ENCODE measurements at regions not wholly inside any gene's neighbourhood (a gene's known extent, or its start where the extent isn't known, plus 50 kb on each side); places are given as distances from the start of the nearest gene placed in this dataset.

DNA sequence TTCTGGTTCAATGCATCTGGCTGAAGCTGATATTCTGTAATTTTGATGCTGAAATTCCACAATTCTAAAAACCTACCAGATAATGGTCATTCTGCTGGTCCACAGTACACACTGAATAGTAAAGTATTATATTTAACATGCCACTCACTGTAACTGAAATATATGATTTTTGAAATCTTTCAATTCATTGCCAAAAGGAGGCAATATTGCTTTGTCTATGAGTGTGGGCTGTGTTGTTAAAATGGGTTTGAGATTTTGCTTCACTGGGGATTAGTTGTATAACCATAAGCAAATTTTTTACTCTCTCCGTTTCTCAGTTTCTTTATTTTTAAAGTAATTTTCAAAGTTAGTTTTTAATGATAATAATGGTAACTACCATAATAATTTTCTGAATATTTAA, 1404.1 kb upstream of the IGFBP7 start:
- DNase-seq = no peak
- 67 to 70% methylated on average over 1 of the region's 1 CpG for WGBS, 2 donors (ENCODE audit: low coverage in 1 of 2)
- TF ChIP-seq, protein P1, sequence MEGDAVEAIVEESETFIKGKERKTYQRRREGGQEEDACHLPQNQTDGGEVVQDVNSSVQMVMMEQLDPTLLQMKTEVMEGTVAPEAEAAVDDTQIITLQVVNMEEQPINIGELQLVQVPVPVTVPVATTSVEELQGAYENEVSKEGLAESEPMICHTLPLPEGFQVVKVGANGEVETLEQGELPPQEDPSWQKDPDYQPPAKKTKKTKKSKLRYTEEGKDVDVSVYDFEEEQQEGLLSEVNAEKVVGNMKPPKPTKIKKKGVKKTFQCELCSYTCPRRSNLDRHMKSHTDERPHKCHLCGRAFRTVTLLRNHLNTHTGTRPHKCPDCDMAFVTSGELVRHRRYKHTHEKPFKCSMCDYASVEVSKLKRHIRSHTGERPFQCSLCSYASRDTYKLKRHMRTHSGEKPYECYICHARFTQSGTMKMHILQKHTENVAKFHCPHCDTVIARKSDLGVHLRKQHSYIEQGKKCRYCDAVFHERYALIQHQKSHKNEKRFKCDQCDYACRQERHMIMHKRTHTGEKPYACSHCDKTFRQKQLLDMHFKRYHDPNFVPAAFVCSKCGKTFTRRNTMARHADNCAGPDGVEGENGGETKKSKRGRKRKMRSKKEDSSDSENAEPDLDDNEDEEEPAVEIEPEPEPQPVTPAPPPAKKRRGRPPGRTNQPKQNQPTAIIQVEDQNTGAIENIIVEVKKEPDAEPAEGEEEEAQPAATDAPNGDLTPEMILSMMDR (IDR thresholded peaks at IDR 0.05) = no peak
- no peak for TF ChIP-seq POLR2A (IDR thresholded peaks at IDR 0.05)
- TF ChIP-seq POLR2AphosphoS5 (IDR thresholded peaks at IDR 0.05) = no peak
- no peak for TF ChIP-seq EP300 (IDR thresholded peaks at IDR 0.05; ENCODE audit: low read depth)
- Histone ChIP-seq H3K4me3 (no peak overlapping the region), H3K27ac (no peak overlapping the region), H3K27me3 (no peaks in the 10 kb centered on the region), H3K9me3 (no peaks in the 10 kb centered on the region), H3K36me3 (no peaks in the 10 kb centered on the region), H3K4me1 (no peaks in the 10 kb centered on the region)
- intact Hi-C loops (cut with DNase I; ENCODE audit: low total_unique reads) (no loop called here), in situ Hi-C loops (cut with MboI; ENCODE audit: low pct_ligation_motif_present in 1 of 4, low pct_unique_long_range_greater_than_20kb in 1 of 4, low sequenced_read_pairs in 3 of 4) (no loop called here)

DNA sequence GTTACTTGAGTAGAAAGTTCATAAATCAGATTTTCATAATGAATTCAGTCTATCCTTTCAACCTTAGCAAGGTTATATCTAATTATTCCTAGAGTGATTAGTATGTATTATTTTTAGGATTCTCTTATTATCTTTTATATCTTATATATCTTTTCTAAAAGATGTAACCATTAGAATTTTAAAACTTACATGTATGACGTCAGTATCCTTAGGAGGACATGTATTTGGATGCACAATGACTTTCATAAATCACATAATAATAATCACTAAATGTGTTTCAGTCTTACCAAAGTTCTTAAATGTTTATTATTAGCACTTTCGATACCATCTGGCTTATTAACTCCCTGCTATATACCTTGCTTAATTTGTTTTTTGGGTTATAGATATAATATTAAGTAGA, 1400.5 kb upstream of the IGFBP7 start:
- Histone ChIP-seq H3K36me3 (no peaks in the 10 kb centered on the region), H3K27me3 (no peaks in the 10 kb centered on the region), H3K9me3 (no peaks in the 10 kb centered on the region), H3K27ac (no peak overlapping the region), H3K4me3 (no peak overlapping the region), H3K4me1 (no peaks in the 10 kb centered on the region)
- in situ Hi-C loops (cut with MboI; ENCODE audit: low pct_ligation_motif_present in 1 of 4, low pct_unique_long_range_greater_than_20kb in 1 of 4, low sequenced_read_pairs in 3 of 4) (no loop called here), intact Hi-C loops (cut with DNase I; ENCODE audit: low total_unique reads) (no loop called here)
- WGBS, 2 donors (ENCODE audit: low coverage in 1 of 2) = 78 to 79% methylated on average over 2 of the region's 2 CpGs
- TF ChIP-seq, protein P1 (IDR thresholded peaks at IDR 0.05) = no peak
- TF ChIP-seq EP300 (IDR thresholded peaks at IDR 0.05; ENCODE audit: low read depth) = no peak
- no peak for TF ChIP-seq POLR2AphosphoS5 (IDR thresholded peaks at IDR 0.05)
- no peak for TF ChIP-seq POLR2A (IDR thresholded peaks at IDR 0.05)
- no peak for DNase-seq

DNA sequence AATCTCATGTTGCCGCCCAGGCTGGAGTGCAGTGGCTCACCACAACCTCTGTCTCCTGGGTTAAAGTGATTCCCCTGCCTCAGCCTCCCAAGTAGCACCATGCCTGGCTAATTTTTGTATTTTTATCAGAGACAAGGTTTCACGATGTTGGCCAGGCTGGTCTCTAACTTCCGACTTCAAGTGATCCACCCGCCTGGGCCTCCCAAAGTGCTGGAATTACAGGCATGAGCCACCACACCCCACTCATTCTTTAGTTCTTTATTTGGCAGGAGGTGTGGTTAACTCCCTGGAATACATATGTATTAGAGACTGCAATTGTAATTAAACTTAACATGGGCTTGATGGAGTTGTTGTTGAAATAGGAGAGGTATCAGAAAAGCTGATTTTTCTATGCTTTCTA, 1396.9 kb upstream of the IGFBP7 start:
- no peaks in the 10 kb centered on the region for H3K36me3 ChIP-seq
- H3K4me3 ChIP-seq = no peak overlapping the region
- H3K27me3 ChIP-seq = no peaks in the 10 kb centered on the region
- 74 to 100% methylated on average over 1 to 4 of the region's 4 CpGs for WGBS, 2 donors (ENCODE audit: low coverage in 1 of 2)
- TF ChIP-seq EP300 (IDR thresholded peaks at IDR 0.05; ENCODE audit: low read depth) (no peak), POLR2AphosphoS5 (IDR thresholded peaks at IDR 0.05) (no peak), POLR2A (IDR thresholded peaks at IDR 0.05) (no peak)
- TF ChIP-seq, protein P1 (IDR thresholded peaks at IDR 0.05) = no peak
- DNase-seq = no peak
- intact Hi-C loops (cut with DNase I; ENCODE audit: low total_unique reads) = no loop called here
- in situ Hi-C loops (cut with MboI; ENCODE audit: low pct_ligation_motif_present in 1 of 4, low pct_unique_long_range_greater_than_20kb in 1 of 4, low sequenced_read_pairs in 3 of 4) = no loop called here
- no peaks in the 10 kb centered on the region for H3K4me1 ChIP-seq
- no peak overlapping the region for H3K27ac ChIP-seq
- no peaks in the 10 kb centered on the region for H3K9me3 ChIP-seq

DNA sequence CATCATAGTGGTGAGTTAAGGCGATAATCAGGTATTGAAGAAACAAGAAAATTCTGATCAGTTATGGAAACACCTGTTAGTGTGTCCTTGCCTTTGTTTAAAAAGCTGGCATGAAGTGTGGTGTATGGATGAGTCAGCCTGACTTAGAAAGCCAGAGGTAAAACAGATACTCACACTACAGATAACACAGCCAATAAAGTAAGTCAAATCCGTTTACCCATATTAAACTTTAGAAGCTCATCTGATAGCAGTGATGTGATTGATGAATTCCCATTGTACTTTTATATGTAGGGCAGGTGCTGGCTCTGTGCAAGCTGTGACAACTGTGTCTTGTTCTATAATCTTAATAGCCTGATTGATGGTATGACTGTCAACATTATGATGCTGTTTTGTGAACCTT, 1392.7 kb upstream of the IGFBP7 start:
- in situ Hi-C loops (cut with MboI; ENCODE audit: low pct_ligation_motif_present in 1 of 4, low pct_unique_long_range_greater_than_20kb in 1 of 4, low sequenced_read_pairs in 3 of 4) = no loop called here
- WGBS, 2 donors (ENCODE audit: low coverage in 1 of 2) = 40 to 48% methylated on average over 1 to 2 of the region's 2 CpGs
- no peaks in the 10 kb centered on the region for H3K36me3 ChIP-seq
- DNase-seq = no peak
- no peak overlapping the region for H3K27ac ChIP-seq
- H3K4me3 ChIP-seq = no peak overlapping the region
- no peaks in the 10 kb centered on the region for H3K9me3 ChIP-seq
- TF ChIP-seq, protein P1 (IDR thresholded peaks at IDR 0.05) = no peak
- TF ChIP-seq POLR2AphosphoS5 (IDR thresholded peaks at IDR 0.05) (no peak), POLR2A (IDR thresholded peaks at IDR 0.05) (no peak), EP300 (IDR thresholded peaks at IDR 0.05; ENCODE audit: low read depth) (no peak)
- intact Hi-C loops (cut with DNase I; ENCODE audit: low total_unique reads) = no loop called here
- no peaks in the 10 kb centered on the region for H3K4me1 ChIP-seq
- no peaks in the 10 kb centered on the region for H3K27me3 ChIP-seq

All from transverse colon (tissue), 4 donors.